Ascending aorta (tissue), 2 donors: ENCODE measurements at regions not wholly inside any gene's neighbourhood (a gene's known extent, or its start where the extent isn't known, plus 50 kb on each side); places are given as distances from the start of the nearest gene placed in this dataset.

ENCODE experiments used
- DNase-seq, 2 donors: peaks; one replicate each; pipeline ENCODE4 v3.0.0-alpha.2; 2019; ENCODE audit warnings: low spot score in 2 of 2
- H3K27ac ChIP-seq, 2 donors: fragments of 200-600 bp; sonication (generic); one replicate each; pipeline ENCODE4 v1.5.1; 2016 to 2017; ENCODE audit warnings: mild to moderate bottlenecking in 1 of 2
- H3K27me3 ChIP-seq: fragments of 200-600 bp; sonication (generic); one replicate; pipeline ENCODE4 v1.5.1; 2017
- H3K36me3 ChIP-seq, 2 donors: fragments of 200-600 bp; sonication (generic); one replicate each; pipeline ENCODE4 v1.5.1; 2016
- H3K4me1 ChIP-seq, 2 donors: fragments of 200-600 bp; sonication (generic); one replicate each; pipeline ENCODE4 v1.5.1; 2016 to 2017; ENCODE audit warnings: mild to moderate bottlenecking in 1 of 2
- H3K4me3 ChIP-seq, 2 donors: fragments of 200-600 bp; sonication (generic); one replicate each; pipeline ENCODE4 v1.5.1; 2016 to 2017; ENCODE audit warnings: mild to moderate bottlenecking in 1 of 2
- H3K9me3 ChIP-seq, 2 donors: fragments of 200-600 bp; sonication (generic); one replicate each; pipeline ENCODE4 v1.5.1; 2016
- CTCF ChIP-seq, 3 experiments: fragments of 200-600 bp in 2 of 3; fragments of 450-650 bp in 1 of 3; sonication (generic) in 2 of 3; IDR thresholded peaks; one replicate each; pipeline ENCODE4 v1.5.1; 2016 to 2019; ENCODE audit warnings: antibody characterized with exemption in 3 of 3, mild to moderate bottlenecking in 1 of 3, moderate library complexity in 1 of 3
- intact Hi-C: fragments of 100-400 bp; cut with DNase I; formaldehyde crosslinking; loops from one replicate; pipeline ENCODE4 v1.15.1; 2023

- intact Hi-C loops: loop anchor here (5.0 to 10.0 kb wide), 4 partner anchors 59 to 263 kb away; no protein-coding TSS in a partner anchor
- no peaks in the 10 kb centered on the region for H3K27me3 ChIP-seq
- TF ChIP-seq CTCF (IDR thresholded peaks at IDR 0.05): no peak
- DNase-seq: no peak
- H3K9me3 ChIP-seq: no peaks in the 10 kb centered on the region
- H3K4me3 ChIP-seq: no peak overlapping the region
- peaks cover 0 to 13% of the 10 kb centered on the region in 2 donors for H3K4me1 ChIP-seq
- H3K36me3 ChIP-seq: no peaks in the 10 kb centered on the region
- no peak overlapping the region for H3K27ac ChIP-seq
Observed at GRCh38 chr9:81758123-81758797, 68.9 kb upstream of the TLE1 start.

GRCh38 chr9:81759680-81760215, 70.4 kb upstream of the TLE1 start:
- peak; percentile 53 to 82 for DNase-seq
- Histone ChIP-seq H3K4me1 (peaks cover 0 to 8% of the 10 kb centered on the region in 2 donors), H3K27me3 (no peaks in the 10 kb centered on the region), H3K36me3 (no peaks in the 10 kb centered on the region), H3K27ac (peak overlapping the region; percentile 25 to 58), H3K4me3 (no peak overlapping the region), H3K9me3 (no peaks in the 10 kb centered on the region)
- intact Hi-C loops: loop anchor here (5.0 to 10.0 kb wide), 4 partner anchors 58 to 265 kb away; no protein-coding TSS in a partner anchor
- no peak for TF ChIP-seq CTCF (IDR thresholded peaks at IDR 0.05)

- Histone ChIP-seq H3K4me1 (no peaks in the 10 kb centered on the region), H3K9me3 (no peaks in the 10 kb centered on the region), H3K4me3 (no peak overlapping the region), H3K27ac (no peak overlapping the region), H3K36me3 (no peaks in the 10 kb centered on the region), H3K27me3 (no peaks in the 10 kb centered on the region)
- TF ChIP-seq CTCF (IDR thresholded peaks at IDR 0.05): no peak
- intact Hi-C loops: no loop called here
- DNase-seq: no peak
Observed at GRCh38 chr9:81767921-81768320, 78.6 kb upstream of the TLE1 start.

GRCh38 chr9:81771571-81771970, 82.2 kb upstream of the TLE1 start:
- Histone ChIP-seq H3K27me3 (no peaks in the 10 kb centered on the region), H3K27ac (no peak overlapping the region), H3K4me1 (no peaks in the 10 kb centered on the region), H3K9me3 (no peaks in the 10 kb centered on the region), H3K4me3 (no peak overlapping the region), H3K36me3 (no peaks in the 10 kb centered on the region)
- intact Hi-C loops: no loop called here
- DNase-seq: no peak
- no peak for TF ChIP-seq CTCF (IDR thresholded peaks at IDR 0.05)

- no peaks in the 10 kb centered on the region for H3K27me3 ChIP-seq
- no peak for DNase-seq
- intact Hi-C loops: no loop called here
- H3K9me3 ChIP-seq: no peaks in the 10 kb centered on the region
- H3K4me1 ChIP-seq: peaks cover 0 to 3% of the 10 kb centered on the region in 2 donors
- H3K36me3 ChIP-seq: no peaks in the 10 kb centered on the region
- H3K27ac ChIP-seq: no peak overlapping the region
- H3K4me3 ChIP-seq: no peak overlapping the region
- TF ChIP-seq CTCF (IDR thresholded peaks at IDR 0.05): no peak
Observed at GRCh38 chr9:81772144-81772543, 82.8 kb upstream of the TLE1 start.
